Activated T-cell treated with anti-CD3 and anti-CD28 coated beads for 48 hours (primary cell): ENCODE measurements at regions not wholly inside any gene's neighbourhood (a gene's known extent, or its start where the extent isn't known, plus 50 kb on each side); places are given as distances from the start of the nearest gene placed in this dataset.

Experiments
- DNase-seq: peaks from one replicate; pipeline ENCODE4 v3.0.0-alpha.2; 2020; ENCODE audit warnings: low read depth

DNA sequence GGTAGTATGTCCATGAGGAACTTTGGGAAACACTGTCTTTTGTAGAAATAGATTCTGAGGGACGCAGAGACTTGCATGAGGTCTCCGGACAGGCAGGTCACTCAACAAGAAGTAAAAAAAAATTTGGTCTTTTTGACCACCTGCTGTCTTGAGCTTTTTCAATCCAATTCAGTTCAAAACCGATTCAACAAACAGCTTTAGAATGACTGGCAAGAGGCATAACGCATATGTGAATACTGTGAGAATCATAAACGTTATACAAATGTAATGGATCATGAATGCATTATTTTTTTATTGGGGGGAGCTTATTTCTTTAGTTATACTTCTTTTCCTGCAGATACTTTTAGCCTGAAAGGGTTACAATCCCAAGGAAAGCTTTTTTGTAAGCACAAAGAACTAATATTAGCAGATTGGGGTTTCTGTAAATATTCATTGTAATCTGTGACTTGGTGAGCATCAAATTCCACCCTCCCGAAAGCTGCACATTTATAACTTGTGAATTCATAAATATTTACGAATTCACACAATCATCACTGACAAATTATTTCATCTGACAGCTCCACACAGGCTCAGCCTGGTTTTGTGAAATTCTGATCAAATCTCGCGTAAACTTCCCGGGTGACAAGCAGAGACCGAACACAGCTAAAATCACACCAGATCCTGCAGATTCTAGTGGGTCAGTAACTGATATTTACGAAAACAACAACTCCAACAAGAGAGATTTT lies 507.7 kb downstream of the MN1 start:
- DNase-seq: no peak

DNA sequence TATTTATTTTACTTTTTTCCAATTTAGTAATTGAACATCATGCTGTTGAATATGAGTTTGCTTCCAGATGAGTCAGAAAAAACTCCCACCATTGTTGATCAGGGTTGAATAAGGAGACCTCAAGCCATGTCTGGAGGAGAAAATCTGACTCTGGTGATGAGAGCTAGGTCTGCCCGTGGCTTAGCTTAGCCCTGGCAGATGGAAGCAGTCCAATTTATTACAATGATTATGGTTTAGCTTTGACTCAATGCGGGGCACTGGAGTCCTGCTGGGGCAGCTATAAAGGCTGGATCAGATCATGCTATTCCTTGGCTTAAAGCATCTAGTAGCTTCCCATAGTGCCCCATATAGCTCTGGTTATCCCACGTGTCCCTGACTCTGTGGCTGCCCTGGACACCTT lies 506.5 kb downstream of the MN1 start:
- no peak for DNase-seq

DNA sequence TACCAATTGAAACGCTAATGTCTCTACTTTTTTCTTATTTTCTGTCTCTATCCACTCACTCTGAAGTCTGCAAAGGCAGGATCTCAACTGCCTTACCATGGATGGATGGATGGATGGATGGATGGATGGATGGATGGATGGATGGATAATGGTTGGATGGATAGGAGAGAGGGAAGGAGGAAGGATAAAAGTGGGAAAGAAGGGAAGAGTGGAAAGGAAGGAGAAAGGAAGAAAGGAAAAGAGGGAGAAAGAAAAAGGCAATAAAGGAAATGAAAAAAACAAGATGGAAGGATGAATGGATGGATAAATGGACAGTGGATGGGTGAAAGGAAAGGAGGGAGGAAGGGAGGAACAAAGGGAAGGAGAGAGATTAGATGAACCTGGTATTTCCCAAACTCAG lies 506.0 kb downstream of the MN1 start:
- DNase-seq: no peak

DNA sequence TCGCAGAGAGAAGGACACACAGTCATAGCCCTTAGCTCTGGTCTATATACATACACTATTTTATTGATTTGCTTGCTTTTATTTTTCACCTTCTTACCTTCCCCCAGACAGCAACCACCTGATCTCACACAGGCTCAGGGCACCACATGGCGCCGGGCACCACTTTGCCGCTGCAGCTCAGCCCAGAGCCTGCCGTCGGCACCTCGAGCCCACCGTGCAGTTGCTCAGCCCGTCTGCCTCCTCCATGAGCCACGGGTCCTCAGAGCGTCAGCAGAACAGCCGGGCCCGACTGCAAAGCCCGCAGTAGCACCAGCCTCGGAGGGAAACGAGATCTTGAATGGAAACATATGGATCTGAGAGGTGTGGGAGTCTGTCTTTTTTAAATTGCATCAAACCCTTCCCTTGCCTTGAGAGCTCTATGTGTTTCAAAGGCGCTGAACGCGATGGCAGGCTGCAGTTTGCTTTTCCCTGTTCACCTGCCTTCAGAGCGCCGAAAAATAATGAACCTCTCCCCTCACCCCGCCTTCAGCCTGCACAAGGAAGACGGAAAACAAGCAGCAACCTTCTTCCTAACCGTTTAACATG lies 505.4 kb downstream of the MN1 start:
- no peak for DNase-seq

DNA sequence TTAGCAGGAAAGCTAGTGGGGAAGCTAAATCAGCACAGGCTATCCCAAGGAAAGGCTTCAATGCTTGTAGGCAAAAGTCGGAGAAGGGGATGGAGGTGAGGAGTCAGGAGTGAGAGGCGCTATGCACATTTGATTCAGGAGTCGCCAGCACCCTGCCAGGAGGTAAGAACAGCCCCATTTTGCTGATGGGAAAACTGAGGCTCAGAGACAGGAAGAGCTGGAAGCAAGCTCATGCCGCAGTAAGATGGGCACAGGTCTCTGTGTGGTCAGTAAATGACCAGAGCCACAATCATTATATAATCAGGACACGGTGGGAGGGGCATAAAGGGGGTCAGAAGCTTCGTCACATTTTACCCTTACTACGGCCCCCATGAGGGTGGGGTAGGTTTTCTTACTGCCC lies 504.4 kb downstream of the MN1 start:
- DNase-seq: no peak

DNA sequence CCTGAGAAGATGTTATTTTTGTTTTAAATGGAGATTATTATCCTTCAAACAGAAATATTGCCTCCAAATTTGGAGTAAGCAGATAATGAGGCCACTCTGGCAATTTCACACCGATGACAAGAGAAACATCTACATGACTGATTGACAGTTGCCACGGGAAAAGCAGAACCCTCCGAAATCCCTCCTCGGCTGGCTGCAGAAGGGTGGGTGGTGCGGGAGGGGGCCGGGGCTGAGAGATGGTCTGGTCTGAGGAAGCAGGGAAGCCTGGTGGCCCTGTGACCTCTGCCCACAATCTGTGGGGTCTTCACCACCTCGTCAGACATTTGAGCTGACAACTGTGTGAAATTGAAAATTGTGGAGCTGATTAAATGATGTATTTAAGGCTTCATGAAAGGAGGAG lies 503.2 kb downstream of the MN1 start:
- no peak for DNase-seq

DNA sequence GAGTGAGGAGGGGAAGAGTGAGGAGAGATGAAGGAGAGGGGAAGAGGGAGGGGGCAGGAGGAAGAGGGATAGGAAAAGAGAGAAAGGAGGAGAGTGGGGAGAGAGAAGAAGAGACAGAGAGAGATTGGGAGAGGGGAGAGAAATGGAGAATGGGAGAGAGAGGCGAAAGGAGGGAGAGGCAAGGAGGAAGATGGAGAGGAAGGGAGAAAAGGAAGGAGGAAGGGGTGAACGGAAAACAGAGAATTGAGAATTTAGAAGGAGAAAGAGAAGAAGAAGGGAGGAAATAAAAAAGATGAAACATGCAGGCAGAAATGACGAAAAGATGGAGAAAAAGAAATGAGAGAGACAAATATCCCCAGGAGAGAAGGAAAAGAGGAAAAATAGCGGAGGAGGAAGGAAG lies 502.8 kb downstream of the MN1 start:
- no peak for DNase-seq

DNA sequence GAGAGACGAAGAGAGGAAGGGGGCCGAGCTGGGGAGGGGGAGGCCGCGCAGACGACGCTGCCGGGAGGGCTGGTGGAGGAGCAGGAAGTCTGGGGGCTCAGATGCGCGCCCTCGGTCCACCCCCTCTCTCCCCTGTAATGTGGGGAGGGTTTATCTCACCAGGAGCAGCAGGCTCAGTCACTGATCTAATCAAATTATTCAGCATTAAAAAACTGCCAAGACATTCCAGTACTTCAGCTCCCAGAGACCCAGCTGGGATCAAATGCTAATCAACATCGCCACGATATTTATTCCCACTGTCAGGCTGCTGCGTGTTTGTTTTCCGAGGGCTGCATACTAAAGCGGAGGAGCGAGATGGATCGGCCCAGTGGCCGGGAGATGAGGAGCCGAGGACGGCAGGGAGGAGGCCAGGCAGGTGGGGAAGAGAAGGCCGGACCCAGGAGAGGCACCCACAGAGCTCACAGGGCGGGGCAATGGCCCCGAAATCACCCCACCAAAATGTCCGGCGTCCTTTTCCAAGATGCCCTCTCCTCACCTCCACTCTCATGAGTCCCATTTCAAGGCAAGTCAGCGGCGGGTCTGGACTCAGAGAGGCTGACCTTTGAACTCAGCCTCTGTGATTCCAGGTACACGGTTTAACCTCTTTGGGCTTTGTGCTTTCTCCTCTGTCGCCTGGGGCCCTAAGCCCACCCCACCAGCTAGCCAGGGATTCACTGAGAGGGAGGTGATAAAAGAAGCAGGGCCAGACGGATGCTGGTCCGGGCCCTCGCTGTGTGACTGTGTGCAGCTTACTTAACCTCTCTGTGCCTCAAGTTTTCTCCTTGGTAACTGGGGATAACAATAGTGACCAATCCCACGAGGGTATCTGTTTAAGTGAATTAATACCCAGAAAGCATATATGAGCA lies 502.1 kb downstream of the MN1 start:
- DNase-seq: no peak

DNA sequence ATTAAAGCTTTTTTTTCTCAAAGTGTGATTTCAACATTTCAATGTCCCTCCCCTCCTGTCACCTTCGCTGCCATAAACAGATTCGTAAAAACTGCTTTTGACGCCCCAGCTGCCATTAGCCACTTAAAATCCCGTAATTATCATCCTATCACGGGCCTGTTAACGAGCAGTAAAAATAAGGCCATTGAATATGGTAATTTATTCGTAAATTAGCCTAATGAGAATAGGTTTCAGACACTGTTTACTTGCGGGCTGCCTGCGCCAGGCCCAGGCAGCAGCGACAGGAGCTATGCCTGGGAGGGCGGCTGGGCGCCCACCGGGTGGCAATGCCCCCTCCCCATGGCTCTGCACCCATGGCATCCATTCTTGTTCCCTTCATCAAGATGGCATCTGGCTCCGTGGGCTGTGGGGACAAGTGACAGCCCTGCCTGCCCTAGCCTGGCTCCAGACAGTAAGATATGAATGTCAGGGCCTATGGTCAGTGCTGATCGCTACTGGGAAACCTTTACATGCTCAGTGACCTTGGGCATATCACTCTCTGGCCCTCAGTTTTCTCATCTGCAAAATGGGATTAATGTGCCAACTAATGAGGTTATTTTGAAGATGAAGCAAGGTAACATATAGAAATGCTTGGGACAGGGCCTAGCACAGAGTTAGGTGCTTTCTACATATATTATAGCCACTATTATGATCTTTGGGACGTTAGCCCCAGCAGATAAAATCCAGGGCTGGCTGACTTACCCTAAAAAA lies 500.8 kb downstream of the MN1 start:
- no peak for DNase-seq

DNA sequence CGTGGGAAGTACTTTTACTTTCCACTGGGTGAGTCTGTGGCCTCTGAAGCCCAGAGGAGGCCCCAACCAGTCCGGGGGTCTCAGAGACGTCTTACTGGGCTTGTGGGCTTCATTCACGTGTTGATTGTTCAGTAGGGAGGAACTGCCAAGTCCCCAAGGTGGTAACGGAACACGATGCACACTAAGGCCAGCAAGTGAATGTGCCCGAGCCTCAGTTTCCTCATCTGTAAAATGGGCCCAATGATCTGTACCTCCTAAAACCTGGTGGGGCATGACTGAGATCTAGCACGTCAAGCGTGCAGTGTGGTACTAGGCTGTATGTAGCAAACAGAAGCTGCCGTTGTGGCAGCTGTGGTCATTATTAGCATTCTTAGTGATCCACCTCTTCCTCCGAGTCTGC lies 499.1 kb downstream of the MN1 start:
- no peak for DNase-seq

DNA sequence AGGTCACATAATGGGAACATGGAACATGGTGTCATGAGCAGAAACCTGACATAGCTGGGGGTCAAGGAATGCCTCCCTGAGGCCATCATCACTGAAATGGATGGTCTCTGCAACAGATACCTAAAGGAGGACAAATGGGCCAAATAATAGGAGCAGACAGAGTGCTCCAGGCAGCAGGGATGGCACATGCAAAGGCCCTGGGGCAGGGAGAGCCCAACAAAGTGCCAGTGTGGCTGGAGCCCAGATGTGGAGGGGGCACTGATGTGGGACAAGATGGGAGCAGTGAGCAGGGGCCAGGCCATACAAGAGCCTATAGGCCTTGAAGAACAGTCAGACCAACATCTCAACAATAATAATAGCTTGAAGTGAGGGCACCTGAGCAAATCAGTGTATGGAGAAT lies 497.8 kb downstream of the MN1 start:
- DNase-seq: no peak

DNA sequence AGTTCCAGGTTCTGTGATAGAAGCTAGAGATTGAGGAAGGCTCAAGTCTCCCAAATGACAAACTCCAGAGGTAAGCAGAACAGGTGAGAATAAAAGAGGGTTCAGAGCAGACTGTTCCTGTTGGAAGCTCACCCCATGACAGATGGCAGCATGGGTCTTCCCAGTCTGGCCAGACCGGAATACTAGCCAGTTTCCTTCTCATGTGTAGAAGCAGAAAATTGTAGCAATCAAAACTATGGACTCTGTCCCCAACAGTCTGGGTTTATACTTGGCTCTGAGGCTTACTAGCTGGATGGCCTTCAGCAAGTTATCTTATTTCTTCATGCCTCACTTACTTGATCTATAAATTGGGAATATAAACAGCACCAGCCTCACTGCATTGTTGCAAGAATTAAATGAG lies 494.8 kb downstream of the MN1 start:
- DNase-seq: no peak

DNA sequence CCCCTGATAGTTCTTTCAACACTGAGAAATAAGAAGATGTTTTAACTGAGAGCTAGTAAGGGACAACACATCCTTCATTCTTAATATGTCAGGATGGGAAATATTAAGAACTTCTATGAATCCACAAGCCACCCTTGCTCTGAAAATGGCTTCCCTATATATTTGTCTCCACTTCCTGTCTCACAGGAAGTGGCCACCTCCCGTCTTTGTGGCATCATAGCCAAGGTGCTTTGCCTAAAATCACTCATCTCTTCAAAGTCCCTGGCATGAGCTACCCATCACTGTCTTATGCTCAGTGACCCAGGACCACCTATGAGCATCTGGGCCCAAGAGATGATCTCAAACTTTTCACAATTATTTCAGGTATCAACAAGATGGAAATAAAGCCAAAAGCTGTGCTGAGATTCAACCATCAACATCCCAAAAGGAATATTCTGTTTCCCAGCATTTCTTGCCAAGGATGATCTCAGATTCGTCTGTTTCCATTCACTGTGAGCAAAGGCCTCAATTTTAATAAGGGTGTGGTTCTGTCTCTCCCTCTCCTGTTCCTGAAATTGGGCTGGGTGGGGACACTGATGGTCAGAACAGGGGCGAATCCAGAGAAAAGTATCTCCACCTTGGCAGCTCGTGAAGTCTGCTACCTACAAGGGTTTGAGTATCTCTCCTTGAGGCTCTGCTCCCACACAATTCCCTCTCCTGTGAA lies 493.9 kb downstream of the MN1 start:
- no peak for DNase-seq

DNA sequence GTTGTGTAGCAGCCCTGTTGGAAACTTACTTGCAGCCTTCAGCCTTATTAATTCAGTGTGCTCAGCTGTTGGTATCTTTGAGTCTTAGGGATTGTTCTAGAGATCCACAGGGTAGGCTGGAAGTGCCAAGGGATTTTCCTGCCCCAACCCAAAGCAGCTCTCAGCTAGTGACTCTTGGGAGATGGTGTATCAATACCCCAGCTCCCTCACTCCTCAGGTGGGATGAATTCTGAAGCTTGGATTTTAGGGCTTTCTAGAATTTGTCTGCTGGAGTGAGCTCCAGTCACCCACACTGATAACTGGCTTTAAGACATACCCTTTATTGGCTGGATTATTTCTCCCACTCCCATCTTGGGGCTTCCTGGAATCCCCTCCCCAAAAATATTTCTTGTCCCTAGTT lies 493.0 kb downstream of the MN1 start:
- no peak for DNase-seq

DNA sequence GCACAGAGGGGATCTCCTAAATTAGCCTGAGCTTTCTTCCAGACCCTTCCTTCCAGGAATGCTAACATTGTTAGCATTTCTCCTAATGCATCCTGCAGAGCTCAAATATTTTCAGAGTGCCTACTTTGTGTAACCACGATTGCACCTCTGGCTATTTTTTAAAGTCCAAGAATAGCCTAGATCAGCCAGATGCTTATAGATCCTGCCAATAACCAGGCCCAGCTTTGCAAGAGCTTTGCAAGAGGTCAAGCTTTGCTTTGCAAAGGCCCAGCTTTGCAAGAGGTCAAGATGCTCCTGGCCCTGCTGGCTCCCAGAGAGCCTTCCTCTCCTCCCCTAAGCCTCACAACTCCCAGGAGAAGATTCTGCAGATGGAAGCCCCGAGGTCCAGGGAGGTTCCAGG lies 491.9 kb downstream of the MN1 start:
- no peak for DNase-seq

DNA sequence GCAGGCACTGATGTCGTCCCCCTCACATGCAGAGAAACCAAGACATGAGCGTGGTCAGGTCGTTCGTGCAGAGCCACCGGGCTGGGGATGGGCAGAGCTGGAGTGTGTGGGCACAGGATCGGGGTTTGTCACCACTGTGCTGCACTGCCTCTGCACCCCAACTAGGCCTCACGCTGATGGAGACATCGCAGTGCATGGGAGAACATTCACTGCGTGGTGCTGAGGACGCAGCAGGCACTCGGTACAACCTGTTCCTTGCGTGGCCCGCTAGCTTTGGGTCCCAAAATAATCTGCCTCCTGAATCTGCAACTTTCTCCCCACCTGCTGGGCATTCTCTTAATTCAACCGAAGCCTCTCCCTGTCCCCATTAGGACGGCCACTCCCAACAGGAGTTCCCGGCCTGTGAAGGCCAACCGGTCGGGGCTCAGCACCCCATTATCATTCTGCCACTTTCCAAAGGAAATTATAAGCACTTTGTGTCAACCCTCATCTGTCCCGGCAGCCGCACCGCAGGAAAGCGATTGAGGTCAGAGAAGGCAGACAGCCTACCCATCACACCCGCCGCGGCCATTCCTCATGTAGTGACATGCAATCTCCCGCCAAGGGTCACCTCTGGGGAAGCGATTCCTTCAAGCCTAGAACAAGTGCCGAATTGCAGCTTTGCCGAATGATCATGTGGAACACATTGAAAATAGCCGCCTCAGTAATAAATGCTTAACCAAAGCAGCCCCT lies 490.4 kb downstream of the MN1 start:
- no peak for DNase-seq

DNA sequence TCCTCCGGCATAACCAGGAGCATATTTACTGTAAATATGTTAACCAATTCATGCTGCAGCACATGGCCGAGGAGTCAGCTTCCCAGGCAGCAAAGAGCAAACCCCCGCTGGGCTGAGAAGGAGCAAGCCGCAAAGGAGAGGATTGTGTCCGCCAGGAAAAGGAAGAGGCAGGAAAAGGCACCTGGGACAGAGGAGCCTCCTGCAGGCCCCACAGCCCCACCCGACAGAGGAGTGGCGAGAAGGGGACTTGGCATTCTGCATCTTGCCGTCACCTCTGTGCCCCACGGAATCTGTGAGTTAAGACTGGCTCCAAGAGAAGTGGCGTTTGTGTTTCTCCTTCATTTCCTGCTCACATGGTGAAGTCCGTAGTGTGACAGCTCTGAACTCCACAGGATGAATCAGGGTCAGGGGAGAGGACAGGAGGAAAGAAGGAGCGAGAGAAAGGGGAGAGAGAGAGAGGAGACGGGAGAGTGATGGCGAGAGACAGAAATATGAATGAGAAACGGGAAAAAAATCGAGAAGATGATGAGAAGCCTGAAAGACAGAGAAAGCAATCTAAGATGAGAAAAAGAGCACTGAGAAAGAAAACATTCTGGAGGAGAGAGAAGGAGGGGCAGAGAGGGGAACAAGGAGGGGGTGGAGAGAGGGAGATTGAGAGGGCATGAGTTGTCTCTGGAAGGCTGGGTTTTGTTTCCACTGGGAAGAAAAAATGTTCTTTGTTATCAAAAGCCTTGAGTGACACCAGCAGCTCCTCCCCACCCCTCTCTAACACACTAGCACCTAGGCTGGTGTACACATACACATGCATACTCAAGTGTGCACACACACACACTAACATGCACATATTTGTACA lies 489.6 kb downstream of the MN1 start:
- DNase-seq: no peak

DNA sequence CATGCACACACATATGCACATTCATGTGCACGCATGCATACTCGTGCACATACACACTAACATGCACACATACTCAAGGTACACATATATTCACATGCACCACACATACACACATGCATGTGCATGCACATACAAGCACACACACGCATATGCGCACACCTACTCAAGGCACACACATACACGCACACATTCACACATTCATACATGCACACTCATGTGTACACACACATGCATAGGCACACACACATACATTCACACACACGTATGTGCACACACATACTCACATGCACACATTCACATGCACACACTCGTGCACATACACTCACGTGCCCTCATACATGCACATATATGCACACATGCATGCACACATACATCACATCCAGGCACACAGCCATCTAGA lies 489.0 kb downstream of the MN1 start:
- no peak for DNase-seq

DNA sequence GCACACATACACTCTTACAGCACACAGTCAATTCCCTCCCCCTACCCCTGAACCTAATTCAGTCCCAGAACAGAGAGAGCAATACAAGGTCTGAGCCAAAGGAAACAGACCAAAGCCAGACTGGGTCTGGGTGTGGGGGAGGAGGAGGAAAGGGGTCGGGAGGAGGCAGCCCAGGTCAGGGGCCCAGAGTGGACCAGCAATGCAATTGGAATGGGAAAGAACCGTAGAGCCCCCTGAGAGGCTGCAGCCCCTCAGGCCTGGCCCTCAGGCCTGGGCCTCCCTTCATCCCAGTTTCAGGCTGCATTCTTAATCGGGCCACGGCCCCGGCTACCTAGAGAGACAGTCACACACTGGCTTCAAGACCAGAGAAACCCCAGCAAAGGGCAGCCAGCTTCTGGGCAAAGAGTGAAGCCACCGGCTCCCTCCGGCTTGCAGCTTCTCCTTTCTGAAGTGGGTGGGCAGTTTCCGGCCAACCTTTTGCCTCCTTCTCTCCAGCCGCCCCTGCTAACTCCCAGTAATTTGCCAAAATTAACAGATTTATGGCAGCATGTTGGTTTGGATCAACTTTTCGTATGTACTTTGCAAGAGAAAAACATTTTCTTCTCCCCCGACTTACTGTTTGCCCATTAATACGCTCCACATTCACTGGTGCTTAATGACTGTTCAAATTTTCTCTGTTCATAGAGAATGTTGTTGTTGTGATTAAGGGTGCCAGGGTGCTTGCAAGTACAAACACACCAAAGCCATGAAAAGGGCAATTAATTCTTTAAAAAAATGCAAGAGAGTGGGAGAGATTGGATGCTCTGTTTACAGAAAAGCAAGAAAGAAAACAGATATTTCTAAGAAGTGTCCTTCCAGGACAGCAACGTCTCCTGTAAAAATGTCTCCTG lies 488.3 kb downstream of the MN1 start:
- no peak for DNase-seq
